Activated CD4-positive, alpha-beta T cell treated with anti-CD3 and anti-CD28 coated beads, Interleukin-2, amount 50 U/mL, for 24 hours (primary cell): ENCODE measurements at regions not wholly inside any gene's neighbourhood (a gene's known extent, or its start where the extent isn't known, plus 50 kb on each side); places are given as distances from the start of the nearest gene placed in this dataset.

ENCODE experiments used
- DNase-seq, 2 donors: peaks; one replicate each; pipeline ENCODE4 v3.0.0-alpha.2; 2020; ENCODE audit warnings: low read depth in 1 of 2, low spot score in 1 of 2

GRCh38 chr15:96255599-96255998, 74.9 kb upstream of the NR2F2 start:
- DNase-seq, result no peak

- DNase-seq, result no peak
Measured at GRCh38 chr15:96261575-96262034, 68.9 kb upstream of the NR2F2 start.

GRCh38 chr15:96262097-96262496, 68.4 kb upstream of the NR2F2 start:
- DNase-seq, result no peak

- DNase-seq, result no peak
Measured at GRCh38 chr15:96262549-96263489, 67.7 kb upstream of the NR2F2 start.

GRCh38 chr15:96264351-96264798, 66.1 kb upstream of the NR2F2 start:
- no peak for DNase-seq

- DNase-seq, result no peak
Measured at GRCh38 chr15:96264801-96265515, 65.5 kb upstream of the NR2F2 start.

GRCh38 chr15:96266456-96266855, 64.0 kb upstream of the NR2F2 start:
- no peak for DNase-seq

- no peak for DNase-seq
Measured at GRCh38 chr15:96267463-96267862, 63.0 kb upstream of the NR2F2 start.

- DNase-seq, result no peak
Measured at GRCh38 chr15:96268442-96269204, 61.9 kb upstream of the NR2F2 start.

GRCh38 chr15:96270581-96271172, 59.8 kb upstream of the NR2F2 start:
- DNase-seq, result no peak

- DNase-seq, result no peak
Measured at GRCh38 chr15:96272427-96272826, 58.1 kb upstream of the NR2F2 start.

GRCh38 chr15:96273317-96274086, 57.0 kb upstream of the NR2F2 start:
- DNase-seq, result no peak

- DNase-seq, result no peak
Measured at GRCh38 chr15:96274087-96274440, 56.4 kb upstream of the NR2F2 start.

GRCh38 chr15:96274698-96275097, 55.8 kb upstream of the NR2F2 start:
- no peak for DNase-seq

- DNase-seq, result no peak
Measured at GRCh38 chr15:96276438-96277210, 53.9 kb upstream of the NR2F2 start.
